Endothelial cell of umbilical vein (primary cell): ENCODE measurements at regions not wholly inside any gene's neighbourhood (a gene's known extent, or its start where the extent isn't known, plus 50 kb on each side); places are given as distances from the start of the nearest gene placed in this dataset.

Experiments used
- EZH2 ChIP-seq: IDR thresholded peaks from 2 replicates; pipeline ENCODE4 v1.6.1; 2012; ENCODE audit warnings: borderline replicate concordance, low read depth, mild to moderate bottlenecking, moderate library complexity, low read length, inconsistent platforms; ENCODE audit not compliant: severe bottlenecking
- JUN ChIP-seq: IDR thresholded peaks from 2 replicates; pipeline ENCODE4 v1.6.1; 2011; ENCODE audit warnings: borderline replicate concordance, low read depth; ENCODE audit not compliant: insufficient read length, insufficient read depth
- POLR2A ChIP-seq: IDR thresholded peaks from 2 replicates; pipeline ENCODE4 v1.6.1; 2012; ENCODE audit warnings: low read depth, mild to moderate bottlenecking, control low read depth, low read length
- POLR2AphosphoS5 ChIP-seq: IDR thresholded peaks from 2 replicates; pipeline ENCODE4 v1.6.1; 2012; ENCODE audit warnings: low read depth, mild to moderate bottlenecking, control low read depth, low read length, moderate library complexity; ENCODE audit not compliant: insufficient read depth
- TF ChIP-seq, protein P1 (sequence below), 2 donors: IDR thresholded peaks; 1 replicate in 1 of 2; 2 replicates in 1 of 2; pipeline ENCODE4 v1.5.1; 2011; ENCODE audit warnings: low read length in 2 of 2, mild to moderate bottlenecking in 2 of 2, moderate library complexity in 2 of 2, control low read depth in 1 of 2, inconsistent platforms in 1 of 2, low read depth in 1 of 2; ENCODE audit not compliant: insufficient read depth in 1 of 2; ENCODE audit errors: extremely low read depth in 1 of 2
- TF ChIP-seq, protein P2 (sequence below): IDR thresholded peaks from 2 replicates; pipeline ENCODE4 v1.6.1; 2011; ENCODE audit not compliant: insufficient read depth, insufficient read length

DNA sequence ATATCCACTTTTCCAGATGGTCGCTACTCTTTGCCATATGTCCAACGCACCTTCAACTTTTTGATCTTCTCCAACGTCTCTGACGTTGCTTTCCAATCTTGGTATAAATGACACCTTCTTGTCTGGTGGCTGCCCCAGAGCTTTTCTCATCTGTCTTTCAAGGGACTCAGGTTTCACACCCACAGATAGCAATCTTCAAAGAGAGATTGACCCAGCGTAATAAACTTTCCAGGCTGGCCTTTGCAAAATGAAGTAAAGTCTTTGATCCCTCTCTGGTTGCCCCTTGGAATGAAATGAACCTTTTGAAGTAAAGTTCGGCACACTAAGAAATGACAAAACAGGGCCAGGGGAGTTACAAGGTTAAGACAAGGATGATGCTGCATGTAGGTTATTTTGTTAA is 138.4 kb upstream of the BDNF start:
- TF ChIP-seq, protein P1, sequence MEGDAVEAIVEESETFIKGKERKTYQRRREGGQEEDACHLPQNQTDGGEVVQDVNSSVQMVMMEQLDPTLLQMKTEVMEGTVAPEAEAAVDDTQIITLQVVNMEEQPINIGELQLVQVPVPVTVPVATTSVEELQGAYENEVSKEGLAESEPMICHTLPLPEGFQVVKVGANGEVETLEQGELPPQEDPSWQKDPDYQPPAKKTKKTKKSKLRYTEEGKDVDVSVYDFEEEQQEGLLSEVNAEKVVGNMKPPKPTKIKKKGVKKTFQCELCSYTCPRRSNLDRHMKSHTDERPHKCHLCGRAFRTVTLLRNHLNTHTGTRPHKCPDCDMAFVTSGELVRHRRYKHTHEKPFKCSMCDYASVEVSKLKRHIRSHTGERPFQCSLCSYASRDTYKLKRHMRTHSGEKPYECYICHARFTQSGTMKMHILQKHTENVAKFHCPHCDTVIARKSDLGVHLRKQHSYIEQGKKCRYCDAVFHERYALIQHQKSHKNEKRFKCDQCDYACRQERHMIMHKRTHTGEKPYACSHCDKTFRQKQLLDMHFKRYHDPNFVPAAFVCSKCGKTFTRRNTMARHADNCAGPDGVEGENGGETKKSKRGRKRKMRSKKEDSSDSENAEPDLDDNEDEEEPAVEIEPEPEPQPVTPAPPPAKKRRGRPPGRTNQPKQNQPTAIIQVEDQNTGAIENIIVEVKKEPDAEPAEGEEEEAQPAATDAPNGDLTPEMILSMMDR (IDR thresholded peaks at IDR 0.05; ENCODE audit: extremely low read depth in 1 of 2, insufficient read depth in 1 of 2, low read depth in 1 of 2, low read length in 2 of 2): no peak
- TF ChIP-seq POLR2AphosphoS5 (no peak), EZH2 (no peak), POLR2A (no peak), JUN (no peak)
- TF ChIP-seq, protein P2, sequence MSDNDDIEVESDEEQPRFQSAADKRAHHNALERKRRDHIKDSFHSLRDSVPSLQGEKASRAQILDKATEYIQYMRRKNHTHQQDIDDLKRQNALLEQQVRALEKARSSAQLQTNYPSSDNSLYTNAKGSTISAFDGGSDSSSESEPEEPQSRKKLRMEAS: no peak
